ENCODE measurements at regions not wholly inside any gene's neighbourhood (a gene's known extent, or its start where the extent isn't known, plus 50 kb on each side); places are given as distances from the start of the nearest gene placed in this dataset.

DNA sequence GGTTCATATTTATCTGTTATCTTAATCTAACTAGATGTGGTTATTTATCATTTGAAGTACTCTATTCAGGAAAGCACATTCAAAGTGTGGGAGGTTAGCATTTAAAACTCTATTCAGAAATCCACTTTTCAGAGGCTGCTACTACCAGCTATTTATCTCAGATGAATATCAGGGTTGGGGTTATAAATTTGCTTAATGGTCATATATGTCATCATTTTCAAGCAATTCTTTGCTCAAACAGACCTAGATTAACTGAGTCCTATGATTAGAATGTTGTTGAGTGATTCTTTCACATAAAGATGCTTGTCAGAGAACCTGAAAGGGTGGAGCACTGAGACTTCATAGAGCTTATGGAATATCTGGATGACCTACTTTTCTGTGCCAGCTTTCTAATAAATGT lies 436.9 kb upstream of the TGFBR2 start:
- TF ChIP-seq POLR2AphosphoS5 (IDR thresholded peaks at IDR 0.05), result no peak
- TF ChIP-seq, protein P1, sequence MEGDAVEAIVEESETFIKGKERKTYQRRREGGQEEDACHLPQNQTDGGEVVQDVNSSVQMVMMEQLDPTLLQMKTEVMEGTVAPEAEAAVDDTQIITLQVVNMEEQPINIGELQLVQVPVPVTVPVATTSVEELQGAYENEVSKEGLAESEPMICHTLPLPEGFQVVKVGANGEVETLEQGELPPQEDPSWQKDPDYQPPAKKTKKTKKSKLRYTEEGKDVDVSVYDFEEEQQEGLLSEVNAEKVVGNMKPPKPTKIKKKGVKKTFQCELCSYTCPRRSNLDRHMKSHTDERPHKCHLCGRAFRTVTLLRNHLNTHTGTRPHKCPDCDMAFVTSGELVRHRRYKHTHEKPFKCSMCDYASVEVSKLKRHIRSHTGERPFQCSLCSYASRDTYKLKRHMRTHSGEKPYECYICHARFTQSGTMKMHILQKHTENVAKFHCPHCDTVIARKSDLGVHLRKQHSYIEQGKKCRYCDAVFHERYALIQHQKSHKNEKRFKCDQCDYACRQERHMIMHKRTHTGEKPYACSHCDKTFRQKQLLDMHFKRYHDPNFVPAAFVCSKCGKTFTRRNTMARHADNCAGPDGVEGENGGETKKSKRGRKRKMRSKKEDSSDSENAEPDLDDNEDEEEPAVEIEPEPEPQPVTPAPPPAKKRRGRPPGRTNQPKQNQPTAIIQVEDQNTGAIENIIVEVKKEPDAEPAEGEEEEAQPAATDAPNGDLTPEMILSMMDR (IDR thresholded peaks at IDR 0.05), result no peak
